Keratinocyte (primary cell): ENCODE measurements at regions not wholly inside any gene's neighbourhood (a gene's known extent, or its start where the extent isn't known, plus 50 kb on each side); places are given as distances from the start of the nearest gene placed in this dataset.

Experiments used
- DNase-seq: peaks from one replicate; pipeline ENCODE4 v3.0.0-alpha.2; 2011; ENCODE audit warnings: low read depth, missing footprints, low spot score
- FAIRE-seq: peaks from 2 replicates; lab custom pipeline; 2011; peaks lifted over from hg19 to GRCh38; lab: Jason Lieb, UNC
- H2AFZ ChIP-seq: 2 replicates; pipeline ENCODE4 v1.6.0; 2012; ENCODE audit warnings: low read length, control low read depth, inconsistent platforms; ENCODE audit not compliant: control insufficient read depth
- H3K27ac ChIP-seq: 2 replicates; pipeline ENCODE4 v1.5.1; 2011; ENCODE audit warnings: low read length; ENCODE audit not compliant: control insufficient read depth, insufficient read depth
- H3K27me3 ChIP-seq: 3 replicates; pipeline ENCODE4 v1.6.0; 2011; ENCODE audit warnings: low read length; ENCODE audit not compliant: control insufficient read depth, insufficient read depth; ENCODE audit errors: extremely low read depth
- H3K36me3 ChIP-seq, 2 experiments: 2 replicates in 1 of 2; 3 replicates in 1 of 2; pipeline ENCODE4 v1.5.1; 2011; ENCODE audit warnings: low read length in 2 of 2, mild to moderate bottlenecking in 1 of 2; ENCODE audit not compliant: control insufficient read depth in 2 of 2, insufficient read depth in 2 of 2; ENCODE audit errors: extremely low read depth in 1 of 2
- H3K4me1 ChIP-seq: 3 replicates; pipeline ENCODE4 v1.5.1; 2011; ENCODE audit warnings: low read length; ENCODE audit not compliant: control insufficient read depth, insufficient read depth; ENCODE audit errors: extremely low read depth
- H3K4me2 ChIP-seq: 3 replicates; pipeline ENCODE4 v1.6.0; 2011; ENCODE audit warnings: low read depth, low read length; ENCODE audit not compliant: control insufficient read depth, insufficient read depth; ENCODE audit errors: extremely low read depth
- H3K4me3 ChIP-seq, 3 experiments: fragments of 200-600 bp in 1 of 3; sonication (generic) in 1 of 3; 2 replicates in 2 of 3; 3 replicates in 1 of 3; pipeline ENCODE4 v1.5.1; 2011 to 2016; ENCODE audit warnings: low read length in 3 of 3, mild to moderate bottlenecking in 3 of 3, control low read depth in 2 of 3, inconsistent platforms in 1 of 3, low read depth in 1 of 3, mixed read lengths in 1 of 3, mixed run types in 1 of 3, moderate library complexity in 1 of 3; ENCODE audit not compliant: control insufficient read depth in 2 of 3, insufficient read depth in 2 of 3; ENCODE audit errors: extremely low read depth in 1 of 3
- H3K79me2 ChIP-seq: 2 replicates; pipeline ENCODE4 v1.6.0; 2012; ENCODE audit warnings: low read length; ENCODE audit not compliant: control insufficient read depth, insufficient read depth
- H3K9ac ChIP-seq: 3 replicates; pipeline ENCODE4 v1.6.0; 2011; ENCODE audit warnings: low read length; ENCODE audit not compliant: control insufficient read depth, insufficient read depth; ENCODE audit errors: extremely low read depth
- H3K9me1 ChIP-seq: 3 replicates; pipeline ENCODE4 v1.6.0; 2011; ENCODE audit warnings: low read length; ENCODE audit not compliant: control insufficient read depth, insufficient read depth; ENCODE audit errors: extremely low read depth
- H3K9me3 ChIP-seq: 2 replicates; pipeline ENCODE4 v1.5.1; 2012; ENCODE audit warnings: low read depth, low read length; ENCODE audit not compliant: control insufficient read depth
- H4K20me1 ChIP-seq: 3 replicates; pipeline ENCODE4 v1.6.0; 2011; ENCODE audit warnings: low read length; ENCODE audit not compliant: control insufficient read depth, insufficient read depth; ENCODE audit errors: extremely low read depth
- EZH2 ChIP-seq: IDR thresholded peaks from one replicate; pipeline ENCODE4 v1.6.1; 2012; ENCODE audit warnings: inconsistent platforms, mild to moderate bottlenecking, low read length, moderate library complexity
- dilution Hi-C: fragments of 300-500 bp; cut with MboI; formaldehyde crosslinking; loops from one replicate; pipeline ENCODE4 v1.7.0; 2020; ENCODE audit warnings: low sequenced_read_pairs; ENCODE audit not compliant: extremely low pct_ligation_motif_present
- TF ChIP-seq, protein P1 (sequence below), 3 experiments: IDR thresholded peaks in 1 of 3; conservative IDR thresholded peaks in 1 of 3; optimal IDR thresholded peaks in 1 of 3; 2 replicates in 2 of 3; 3 replicates in 1 of 3; pipeline versions ENCODE3 to v1.5.1; 2011; ENCODE audit warnings: low read length in 3 of 3, mild to moderate bottlenecking in 3 of 3, moderate library complexity in 2 of 3, control low read depth in 1 of 3, inconsistent platforms in 1 of 3; ENCODE audit not compliant: insufficient read depth in 2 of 3; ENCODE audit errors: extremely low read depth in 1 of 3

DNA sequence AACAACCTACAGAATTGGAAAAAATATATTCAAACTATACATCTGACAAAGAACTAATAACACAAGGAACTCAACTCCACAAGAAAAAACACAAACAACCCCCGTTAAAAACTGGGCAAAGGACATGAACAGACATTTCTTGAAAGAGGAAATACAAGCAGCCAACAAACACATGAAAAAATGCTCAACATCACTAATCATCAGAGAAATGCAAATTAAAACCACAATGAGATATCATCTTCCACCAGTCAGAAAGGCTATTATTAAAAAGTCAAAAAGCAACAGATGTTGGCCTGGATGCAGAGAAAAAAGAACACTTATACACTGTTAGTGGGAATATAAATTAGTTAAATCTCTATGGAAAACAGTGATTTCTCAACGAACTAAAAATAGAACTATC, 82.6 kb upstream of the CCDC91 start:
- no peak for FAIRE-seq
- no peak overlapping the region for H3K4me3 ChIP-seq
- no peaks in the 10 kb centered on the region for H3K27me3 ChIP-seq

DNA sequence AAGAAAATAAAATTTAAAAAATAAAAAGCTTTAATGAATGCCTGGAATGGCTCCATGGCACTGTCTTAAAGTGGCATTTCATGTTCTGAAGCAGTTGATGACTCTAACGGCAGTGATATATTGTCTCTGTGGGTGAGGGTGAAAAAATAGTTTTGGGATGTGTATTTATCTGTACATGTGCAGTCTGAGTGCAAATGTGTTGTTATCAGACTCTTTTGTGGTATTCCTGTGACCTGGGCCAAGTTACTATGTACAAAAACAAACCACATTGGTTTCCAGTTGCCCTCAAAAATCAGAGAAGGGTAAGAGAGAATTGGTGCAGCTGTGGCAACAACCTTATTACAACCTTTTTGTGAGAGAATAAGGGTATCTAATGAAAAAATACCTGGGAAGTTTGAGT, 81.7 kb upstream of the CCDC91 start:
- dilution Hi-C loops, result no loop called here
- Histone ChIP-seq H3K4me2 (no peak overlapping the region), H3K9me1 (no peaks in the 10 kb centered on the region), H3K9me3 (no peaks in the 10 kb centered on the region), H3K4me3 (no peak overlapping the region), H3K27ac (no peak overlapping the region), H3K27me3 (no peaks in the 10 kb centered on the region), H4K20me1 (no peaks in the 10 kb centered on the region), H3K4me1 (no peaks in the 10 kb centered on the region), H3K79me2 (no peaks in the 10 kb centered on the region), H3K9ac (no peak overlapping the region), H2AFZ (peak overlapping the region; percentile 14), H3K36me3 (no peaks in the 10 kb centered on the region)
- FAIRE-seq (peak; percentile 53), DNase-seq (no peak)
- TF ChIP-seq, protein P1, sequence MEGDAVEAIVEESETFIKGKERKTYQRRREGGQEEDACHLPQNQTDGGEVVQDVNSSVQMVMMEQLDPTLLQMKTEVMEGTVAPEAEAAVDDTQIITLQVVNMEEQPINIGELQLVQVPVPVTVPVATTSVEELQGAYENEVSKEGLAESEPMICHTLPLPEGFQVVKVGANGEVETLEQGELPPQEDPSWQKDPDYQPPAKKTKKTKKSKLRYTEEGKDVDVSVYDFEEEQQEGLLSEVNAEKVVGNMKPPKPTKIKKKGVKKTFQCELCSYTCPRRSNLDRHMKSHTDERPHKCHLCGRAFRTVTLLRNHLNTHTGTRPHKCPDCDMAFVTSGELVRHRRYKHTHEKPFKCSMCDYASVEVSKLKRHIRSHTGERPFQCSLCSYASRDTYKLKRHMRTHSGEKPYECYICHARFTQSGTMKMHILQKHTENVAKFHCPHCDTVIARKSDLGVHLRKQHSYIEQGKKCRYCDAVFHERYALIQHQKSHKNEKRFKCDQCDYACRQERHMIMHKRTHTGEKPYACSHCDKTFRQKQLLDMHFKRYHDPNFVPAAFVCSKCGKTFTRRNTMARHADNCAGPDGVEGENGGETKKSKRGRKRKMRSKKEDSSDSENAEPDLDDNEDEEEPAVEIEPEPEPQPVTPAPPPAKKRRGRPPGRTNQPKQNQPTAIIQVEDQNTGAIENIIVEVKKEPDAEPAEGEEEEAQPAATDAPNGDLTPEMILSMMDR (optimal IDR thresholded peaks at IDR 0.05 in 1 of 3, IDR thresholded peaks at IDR 0.05 in 1 of 3, conservative IDR thresholded peaks at IDR 0.05 in 1 of 3; ENCODE audit: extremely low read depth in 1 of 3, insufficient read depth in 2 of 3, low read length in 3 of 3), result no peak
- no peak for TF ChIP-seq EZH2

More for the DNA sequence above, 82.6 kb upstream of the CCDC91 start:
- DNase-seq, result no peak
- Histone ChIP-seq H4K20me1 (no peaks in the 10 kb centered on the region), H3K4me1 (no peaks in the 10 kb centered on the region), H3K79me2 (no peaks in the 10 kb centered on the region), H3K4me2 (no peak overlapping the region), H3K9me3 (no peaks in the 10 kb centered on the region), H2AFZ (no peak overlapping the region), H3K9ac (no peak overlapping the region), H3K27ac (no peak overlapping the region), H3K9me1 (no peaks in the 10 kb centered on the region), H3K36me3 (no peaks in the 10 kb centered on the region)
- TF ChIP-seq, protein P1 (optimal IDR thresholded peaks at IDR 0.05 in 1 of 3, IDR thresholded peaks at IDR 0.05 in 1 of 3, conservative IDR thresholded peaks at IDR 0.05 in 1 of 3; ENCODE audit: extremely low read depth in 1 of 3, insufficient read depth in 2 of 3, low read length in 3 of 3), result no peak
- TF ChIP-seq EZH2, result no peak
- dilution Hi-C loops, result no loop called here
